HG03442 (cell line): ENCODE measurements at regions not wholly inside any gene's neighbourhood (a gene's known extent, or its start where the extent isn't known, plus 50 kb on each side); places are given as distances from the start of the nearest gene placed in this dataset.

Experiments used
- ATAC-seq: cut with Tn5 transposase; IDR thresholded peaks from one replicate; pipeline ENCODE4 v1.9.1; 2021; ENCODE audit warnings: mild to moderate bottlenecking, moderate library complexity; ENCODE audit not compliant: unreplicated experiment

GRCh38 chr16:51359141-51359955, 208.3 kb upstream of the SALL1 start:
- no peak for ATAC-seq

- no peak for ATAC-seq
Observed at GRCh38 chr16:51357839-51358238, 206.8 kb upstream of the SALL1 start.

GRCh38 chr16:51355875-51356274, 204.8 kb upstream of the SALL1 start:
- no peak for ATAC-seq

GRCh38 chr16:51355195-51355594, 204.1 kb upstream of the SALL1 start:
- ATAC-seq, result no peak

- ATAC-seq, result no peak
Observed at GRCh38 chr16:51353055-51353454, 202.0 kb upstream of the SALL1 start.

- no peak for ATAC-seq
Observed at GRCh38 chr16:51349626-51350025, 198.6 kb upstream of the SALL1 start.

GRCh38 chr16:51343411-51343810, 192.3 kb upstream of the SALL1 start:
- ATAC-seq, result no peak

- no peak for ATAC-seq
Observed at GRCh38 chr16:51341204-51341603, 190.1 kb upstream of the SALL1 start.

- ATAC-seq, result no peak
Observed at GRCh38 chr16:51337662-51338061, 186.6 kb upstream of the SALL1 start.

- no peak for ATAC-seq
Observed at GRCh38 chr16:51328733-51329132, 177.7 kb upstream of the SALL1 start.

GRCh38 chr16:51327001-51327400, 175.9 kb upstream of the SALL1 start:
- no peak for ATAC-seq

- no peak for ATAC-seq
Observed at GRCh38 chr16:51326131-51326856, 175.2 kb upstream of the SALL1 start.

- ATAC-seq, result no peak
Observed at GRCh38 chr16:51321251-51321650, 170.2 kb upstream of the SALL1 start.

- ATAC-seq, result no peak
Observed at GRCh38 chr16:51317575-51317974, 166.5 kb upstream of the SALL1 start.

GRCh38 chr16:51313198-51313597, 162.1 kb upstream of the SALL1 start:
- no peak for ATAC-seq

GRCh38 chr16:51312363-51313150, 161.5 kb upstream of the SALL1 start:
- no peak for ATAC-seq

GRCh38 chr16:51310159-51310558, 159.1 kb upstream of the SALL1 start:
- ATAC-seq, result no peak

- ATAC-seq, result no peak
Observed at GRCh38 chr16:51306886-51307595, 156.0 kb upstream of the SALL1 start.

GRCh38 chr16:51306116-51306515, 155.0 kb upstream of the SALL1 start:
- ATAC-seq, result no peak

- ATAC-seq, result no peak
Observed at GRCh38 chr16:51305337-51305736, 154.3 kb upstream of the SALL1 start.

- no peak for ATAC-seq
Observed at GRCh38 chr16:51302042-51302441, 151.0 kb upstream of the SALL1 start.
